OCI-LY3 (cell line): ENCODE measurements at regions not wholly inside any gene's neighbourhood (a gene's known extent, or its start where the extent isn't known, plus 50 kb on each side); places are given as distances from the start of the nearest gene placed in this dataset.

ENCODE experiments used
- H2AFZ ChIP-seq: fragments of 200-600, 300-600 bp; shearing (Covaris generic); 2 replicates; pipeline ENCODE4 v1.6.0; 2014; ENCODE audit warnings: antibody characterized with exemption, low read depth, low read length
- H3K27ac ChIP-seq: fragments of 200-600, 300-600 bp; sonication (generic); 2 replicates; pipeline ENCODE4 v1.5.1; 2014; ENCODE audit warnings: mild to moderate bottlenecking, low read length, moderate library complexity, mixed read lengths
- H3K27me3 ChIP-seq: fragments of 200-600, 300-600 bp; sonication (generic); 2 replicates; pipeline ENCODE4 v1.6.1; 2014; ENCODE audit warnings: low read depth, low read length, mixed read lengths
- H3K36me3 ChIP-seq: fragments of 200-600, 300-600 bp; sonication (generic); replicated peaks from 2 replicates; pipeline ENCODE3; 2014; ENCODE audit warnings: low read depth, low read length, mixed read lengths
- H3K4me1 ChIP-seq: fragments of 300-600, 200-600 bp; sonication (generic); 2 replicates; pipeline ENCODE4 v1.6.1; 2014; ENCODE audit warnings: low read length, mixed read lengths
- H3K4me2 ChIP-seq: fragments of 200-600, 300-600 bp; sonication (generic); 2 replicates; pipeline ENCODE4 v1.6.1; 2014; ENCODE audit warnings: low read length, mixed read lengths
- H3K4me3 ChIP-seq: fragments of 300-600, 200-600 bp; sonication (generic); 2 replicates; pipeline ENCODE4 v1.5.1; 2014; ENCODE audit warnings: antibody characterized with exemption, mild to moderate bottlenecking, low read length, moderate library complexity
- H3K79me2 ChIP-seq: fragments of 300-600, 200-600 bp; shearing (Covaris generic); 2 replicates; pipeline ENCODE4 v1.6.1; 2014; ENCODE audit warnings: mild to moderate bottlenecking, low read length, mixed read lengths
- H3K9ac ChIP-seq: fragments of 300-600, 200-600 bp; shearing (Covaris generic); 2 replicates; pipeline ENCODE4 v1.6.0; 2014; ENCODE audit warnings: mild to moderate bottlenecking, low read length, moderate library complexity
- H3K9me3 ChIP-seq: fragments of 200-600, 300-600 bp; shearing (Covaris generic); 2 replicates; pipeline ENCODE4 v1.6.1; 2014; ENCODE audit warnings: low read length, mixed read lengths; ENCODE audit not compliant: insufficient read depth
- H4K20me1 ChIP-seq: fragments of 200-600, 300-600 bp; sonication (generic); 2 replicates; pipeline ENCODE4 v1.6.1; 2016; ENCODE audit warnings: low read length, mixed read lengths; ENCODE audit not compliant: insufficient read depth
- EZH2phosphoT487 ChIP-seq: fragments of 200-600 bp; shearing (Covaris generic); IDR thresholded peaks from 2 replicates; pipeline ENCODE4 v1.6.1; 2018; ENCODE audit warnings: antibody characterized with exemption, mixed run types, low read depth
- TF ChIP-seq, protein P1 (sequence below): fragments of 200-600, 300-600 bp; sonication (generic); IDR thresholded peaks from 2 replicates; pipeline ENCODE4 v1.5.1; 2014; ENCODE audit warnings: antibody characterized with exemption, low read length, low read depth

DNA sequence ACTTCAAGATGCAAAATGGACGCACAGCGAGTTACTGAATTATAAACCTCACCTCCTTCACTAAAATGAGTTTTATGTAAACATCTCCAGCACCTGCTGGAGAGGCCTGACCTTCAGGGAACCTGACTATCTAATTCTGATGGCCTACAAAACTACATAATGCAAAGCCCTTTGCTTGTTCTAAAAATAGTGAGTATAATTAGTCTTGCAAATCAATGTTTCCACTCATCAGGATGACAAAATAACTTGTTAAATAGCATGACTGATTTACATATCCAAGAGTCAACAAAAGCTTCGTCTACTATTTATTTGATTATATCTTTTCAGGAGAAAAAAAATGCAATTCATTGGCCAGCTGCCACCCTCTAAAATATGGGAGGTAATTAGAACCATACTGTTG is 326.3 kb upstream of the MC4R start:
- Histone ChIP-seq H3K27me3 (no peaks in the 10 kb centered on the region), H3K4me2 (no peak overlapping the region)
- TF ChIP-seq EZH2phosphoT487: no peak
- TF ChIP-seq, protein P1, sequence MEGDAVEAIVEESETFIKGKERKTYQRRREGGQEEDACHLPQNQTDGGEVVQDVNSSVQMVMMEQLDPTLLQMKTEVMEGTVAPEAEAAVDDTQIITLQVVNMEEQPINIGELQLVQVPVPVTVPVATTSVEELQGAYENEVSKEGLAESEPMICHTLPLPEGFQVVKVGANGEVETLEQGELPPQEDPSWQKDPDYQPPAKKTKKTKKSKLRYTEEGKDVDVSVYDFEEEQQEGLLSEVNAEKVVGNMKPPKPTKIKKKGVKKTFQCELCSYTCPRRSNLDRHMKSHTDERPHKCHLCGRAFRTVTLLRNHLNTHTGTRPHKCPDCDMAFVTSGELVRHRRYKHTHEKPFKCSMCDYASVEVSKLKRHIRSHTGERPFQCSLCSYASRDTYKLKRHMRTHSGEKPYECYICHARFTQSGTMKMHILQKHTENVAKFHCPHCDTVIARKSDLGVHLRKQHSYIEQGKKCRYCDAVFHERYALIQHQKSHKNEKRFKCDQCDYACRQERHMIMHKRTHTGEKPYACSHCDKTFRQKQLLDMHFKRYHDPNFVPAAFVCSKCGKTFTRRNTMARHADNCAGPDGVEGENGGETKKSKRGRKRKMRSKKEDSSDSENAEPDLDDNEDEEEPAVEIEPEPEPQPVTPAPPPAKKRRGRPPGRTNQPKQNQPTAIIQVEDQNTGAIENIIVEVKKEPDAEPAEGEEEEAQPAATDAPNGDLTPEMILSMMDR: no peak

DNA sequence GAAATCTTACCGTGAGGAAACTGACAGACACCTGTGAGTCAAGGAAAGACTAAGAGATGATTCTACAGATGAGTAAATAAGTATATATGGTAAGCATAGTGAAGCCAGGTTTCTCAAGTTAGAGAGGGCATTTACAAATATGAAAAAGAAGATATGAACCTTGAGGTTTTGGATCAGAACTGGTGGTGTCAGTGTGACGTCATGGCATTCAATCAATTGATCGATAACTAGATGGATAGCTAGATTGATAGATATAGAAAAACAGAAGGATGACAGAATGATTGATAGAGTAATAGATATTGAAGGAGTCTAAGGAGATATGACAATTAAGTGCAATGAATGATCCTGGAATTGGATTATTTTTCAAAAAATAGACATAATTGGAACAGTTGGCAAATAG is 350.2 kb upstream of the MC4R start:
- H3K79me2 ChIP-seq: no peaks in the 10 kb centered on the region
- no peak overlapping the region for H2AFZ ChIP-seq
- H3K4me2 ChIP-seq: no peak overlapping the region
- no peak overlapping the region for H3K27ac ChIP-seq
- H3K27me3 ChIP-seq: no peaks in the 10 kb centered on the region
- peaks cover 6% of the 10 kb centered on the region; the same call in 1 of the 2 replicates for H3K4me1 ChIP-seq
- no peak overlapping the region for H3K4me3 ChIP-seq
- no peaks in the 10 kb centered on the region for H3K9me3 ChIP-seq
- H4K20me1 ChIP-seq: no peaks in the 10 kb centered on the region
- H3K36me3 ChIP-seq: no peaks in the 10 kb centered on the region
- no peak overlapping the region for H3K9ac ChIP-seq
- TF ChIP-seq, protein P1: no peak

More for the DNA sequence above, 326.3 kb upstream of the MC4R start:
- H3K4me3 ChIP-seq: no peak overlapping the region
- no peaks in the 10 kb centered on the region for H3K4me1 ChIP-seq
- H4K20me1 ChIP-seq: no peaks in the 10 kb centered on the region
- H2AFZ ChIP-seq: no peak overlapping the region
- H3K9me3 ChIP-seq: no peaks in the 10 kb centered on the region
- no peak overlapping the region for H3K9ac ChIP-seq
- no peaks in the 10 kb centered on the region for H3K36me3 ChIP-seq
- no peaks in the 10 kb centered on the region for H3K79me2 ChIP-seq
- H3K27ac ChIP-seq: no peak overlapping the region

DNA sequence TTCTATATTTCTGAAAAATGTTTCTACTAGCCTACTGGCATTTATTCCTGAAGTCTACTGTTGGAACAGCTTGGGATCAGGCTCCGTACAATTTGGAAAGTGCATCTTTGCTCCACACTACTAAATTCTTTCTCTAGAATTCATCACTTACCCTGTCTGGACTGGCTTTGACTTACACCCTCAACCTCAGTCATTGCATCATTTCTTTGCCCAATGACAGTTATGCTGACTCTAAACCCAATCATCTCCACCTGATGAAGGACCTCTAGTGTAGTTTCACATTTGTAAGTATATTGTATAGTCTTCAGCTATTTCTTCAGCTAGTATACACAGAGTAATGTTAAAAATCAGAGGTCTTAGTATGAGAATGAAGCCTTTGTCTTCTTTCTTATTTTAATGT is 359.6 kb upstream of the MC4R start:
- Histone ChIP-seq H3K4me1 (no peaks in the 10 kb centered on the region), H3K79me2 (no peaks in the 10 kb centered on the region), H3K27me3 (no peaks in the 10 kb centered on the region), H3K4me3 (no peak overlapping the region), H3K27ac (no peak overlapping the region), H2AFZ (no peak overlapping the region), H4K20me1 (no peaks in the 10 kb centered on the region), H3K9ac (no peak overlapping the region), H3K4me2 (no peak overlapping the region), H3K36me3 (no peaks in the 10 kb centered on the region), H3K9me3 (no peaks in the 10 kb centered on the region)
- TF ChIP-seq EZH2phosphoT487: no peak
- TF ChIP-seq, protein P1: no peak

DNA sequence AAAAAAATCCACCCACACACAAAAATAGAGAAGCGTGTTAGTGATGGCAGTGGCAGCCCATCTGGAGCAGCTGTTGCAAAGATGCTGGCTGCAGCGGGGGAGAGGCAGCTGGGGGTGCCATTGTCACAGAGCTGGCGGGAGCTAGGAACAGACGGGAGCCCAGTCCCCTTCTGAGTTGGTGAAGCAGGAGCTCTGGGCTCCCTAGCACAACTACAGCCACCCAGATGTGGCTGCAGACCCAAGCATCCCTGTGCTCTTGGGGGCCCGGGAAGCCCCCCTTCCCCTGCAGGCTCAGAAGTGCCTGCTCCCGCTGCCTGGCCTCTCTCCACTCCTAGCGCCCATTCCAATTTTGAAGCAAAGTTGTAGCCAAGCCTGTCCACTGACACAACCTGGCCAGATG is 366.6 kb upstream of the MC4R start:
- H3K4me2 ChIP-seq: no peak overlapping the region
- H3K4me3 ChIP-seq: no peak overlapping the region
- TF ChIP-seq EZH2phosphoT487: no peak
- TF ChIP-seq, protein P1: no peak
- no peaks in the 10 kb centered on the region for H3K4me1 ChIP-seq
- H3K27ac ChIP-seq: no peak overlapping the region
- H3K27me3 ChIP-seq: no peaks in the 10 kb centered on the region
- no peak overlapping the region for H2AFZ ChIP-seq
- no peaks in the 10 kb centered on the region for H3K36me3 ChIP-seq
- no peak overlapping the region for H3K9ac ChIP-seq
- H3K9me3 ChIP-seq: no peaks in the 10 kb centered on the region
- H4K20me1 ChIP-seq: no peaks in the 10 kb centered on the region
- no peaks in the 10 kb centered on the region for H3K79me2 ChIP-seq
